Naive B cell (primary cell): ENCODE measurements at regions not wholly inside any gene's neighbourhood (a gene's known extent, or its start where the extent isn't known, plus 50 kb on each side); places are given as distances from the start of the nearest gene placed in this dataset.
"Not testable (repeated sequence)": the region's sequence is repeated elsewhere in the genome, so short reads cannot be mapped to it uniquely, and the experiment has no call there.

Experiments used
- ATAC-seq, 2 donors: fragments of 150-1000 bp; cut with Tn5 transposase; 2 replicates each; pipeline ENCODE4 v1.10.0; 2021; ENCODE audit warnings: low read depth in 2 of 2, mild to moderate bottlenecking in 2 of 2, moderate library complexity in 2 of 2
- DNase-seq: peaks from one replicate; pipeline ENCODE4 v3.0.0; 2022
- H3K27ac Mint-ChIP-seq, 6 donors: one replicate each; pipeline ENCODE4 v1.8.0; 2020 to 2022; ENCODE audit warnings: mild to moderate bottlenecking in 6 of 6, mixed read lengths in 6 of 6, moderate library complexity in 5 of 6, inconsistent platforms in 2 of 6
- H3K27me3 Mint-ChIP-seq, 3 donors: one replicate each; pipeline ENCODE4 v1.8.0; 2021 to 2022; ENCODE audit warnings: mixed read lengths in 3 of 3, mild to moderate bottlenecking in 1 of 3
- H3K36me3 Mint-ChIP-seq, 2 donors: one replicate each; pipeline ENCODE4 v1.8.0; 2020 to 2022; ENCODE audit warnings: mixed read lengths in 2 of 2, inconsistent platforms in 1 of 2, mild to moderate bottlenecking in 1 of 2
- H3K4me1 Mint-ChIP-seq, 3 donors: one replicate each; pipeline ENCODE4 v1.8.0; 2020 to 2022; ENCODE audit warnings: mixed read lengths in 3 of 3, inconsistent platforms in 1 of 3, mild to moderate bottlenecking in 1 of 3, moderate library complexity in 1 of 3
- H3K4me3 Mint-ChIP-seq, 8 donors: one replicate each; pipeline ENCODE4 v1.8.0; 2020 to 2022; ENCODE audit warnings: mild to moderate bottlenecking in 8 of 8, mixed read lengths in 8 of 8, moderate library complexity in 8 of 8, inconsistent platforms in 2 of 8
- H3K9me3 Mint-ChIP-seq, 7 donors: one replicate each; pipeline ENCODE4 v1.8.0; 2020 to 2022; ENCODE audit warnings: mixed read lengths in 7 of 7, mild to moderate bottlenecking in 5 of 7, inconsistent platforms in 2 of 7, moderate library complexity in 1 of 7

GRCh38 chr4:115459301-115459700 lies 345.9 kb upstream of the NDST4 start:
- not testable (repeated sequence) for H3K4me3 Mint-ChIP-seq, DNase-seq, ATAC-seq, H3K9me3 Mint-ChIP-seq, H3K4me1 Mint-ChIP-seq, H3K27me3 Mint-ChIP-seq, H3K36me3 Mint-ChIP-seq, H3K27ac Mint-ChIP-seq

DNA sequence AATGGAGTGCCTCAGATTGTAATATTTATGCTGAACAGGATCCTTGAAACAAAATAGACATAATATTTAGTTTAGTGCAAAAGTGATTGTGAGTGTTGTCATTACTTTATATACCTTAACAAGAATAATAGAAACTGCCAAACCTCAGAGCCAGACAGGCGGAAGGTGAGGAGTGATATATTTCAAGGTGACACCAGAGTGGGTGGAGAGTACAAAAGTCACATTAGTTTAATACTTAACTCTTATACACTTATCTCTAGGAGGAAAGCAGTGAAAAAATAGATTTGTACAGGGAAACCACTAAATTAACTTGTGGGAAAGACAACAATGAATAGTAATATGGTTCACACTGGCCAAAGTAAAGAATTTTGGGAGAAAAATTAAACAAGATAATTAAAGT lies 342.8 kb upstream of the NDST4 start:
- Mint-ChIP-seq H3K4me3 (no peak overlapping the region), H3K4me1 (no peaks in the 10 kb centered on the region), H3K36me3 (no peaks in the 10 kb centered on the region), H3K9me3 (peaks cover 0 to 7% (median 1%) of the 10 kb centered on the region in 7 donors), H3K27me3 (no peaks in the 10 kb centered on the region), H3K27ac (no peak overlapping the region)
- DNase-seq, result no peak
- no peak for ATAC-seq

GRCh38 chr4:115454228-115454627 lies 340.8 kb upstream of the NDST4 start:
- Mint-ChIP-seq H3K9me3 (peaks cover 0 to 8% (median 2%) of the 10 kb centered on the region in 7 donors), H3K4me3 (no peak overlapping the region), H3K27me3 (no peaks in the 10 kb centered on the region), H3K27ac (no peak overlapping the region), H3K36me3 (no peaks in the 10 kb centered on the region), H3K4me1 (no peaks in the 10 kb centered on the region)
- DNase-seq, result no peak
- no peak for ATAC-seq

DNA sequence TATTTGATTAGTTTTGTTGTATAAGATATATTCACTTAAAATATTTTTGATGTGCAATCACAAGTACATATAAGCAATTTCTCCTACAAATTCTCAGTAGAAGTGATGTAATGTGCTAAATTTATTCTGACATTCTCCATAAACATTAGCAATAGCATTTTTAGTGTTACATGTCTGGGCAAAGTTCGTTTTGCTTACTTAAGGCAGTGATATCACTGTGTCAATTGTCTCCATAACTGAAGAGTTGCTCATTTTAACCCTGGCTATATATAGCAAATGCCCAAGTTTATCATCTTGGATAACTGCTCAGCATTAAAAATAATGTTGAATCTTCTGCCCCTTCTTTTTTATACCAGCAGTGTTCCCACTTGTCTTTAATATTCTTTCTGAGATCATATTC lies 340.0 kb upstream of the NDST4 start:
- H3K9me3 Mint-ChIP-seq, result peaks cover 0 to 8% (median 2%) of the 10 kb centered on the region in 7 donors
- no peaks in the 10 kb centered on the region for H3K27me3 Mint-ChIP-seq
- DNase-seq, result no peak
- H3K36me3 Mint-ChIP-seq, result no peaks in the 10 kb centered on the region
- H3K4me3 Mint-ChIP-seq, result no peak overlapping the region
- ATAC-seq, result no peak
- no peak overlapping the region for H3K27ac Mint-ChIP-seq
- no peaks in the 10 kb centered on the region for H3K4me1 Mint-ChIP-seq

DNA sequence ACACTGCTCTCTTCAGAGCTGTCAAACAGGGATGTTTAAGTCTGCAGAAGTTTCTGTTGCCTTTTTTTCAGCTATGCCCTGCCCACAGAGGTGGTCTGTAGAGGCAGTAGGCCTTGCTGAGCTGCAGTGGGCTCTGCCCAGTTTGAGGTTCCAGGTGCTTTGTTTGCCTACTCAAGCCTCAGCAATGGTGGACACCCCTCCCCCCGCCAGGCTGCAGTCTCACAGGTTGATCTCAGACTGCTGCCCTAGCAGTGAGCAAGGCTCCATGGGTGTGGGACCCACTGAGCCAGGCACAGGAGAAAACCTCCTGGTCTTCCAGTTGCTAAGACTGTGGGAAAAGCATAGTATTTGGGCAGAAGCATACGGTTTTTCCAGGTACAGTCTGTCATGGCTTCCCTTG lies 338.8 kb upstream of the NDST4 start:
- H3K9me3 Mint-ChIP-seq, H3K4me3 Mint-ChIP-seq, H3K27me3 Mint-ChIP-seq, H3K4me1 Mint-ChIP-seq, H3K27ac Mint-ChIP-seq, H3K36me3 Mint-ChIP-seq, DNase-seq, ATAC-seq: not testable (repeated sequence)

- H3K36me3 Mint-ChIP-seq, result no peaks in the 10 kb centered on the region
- H3K27ac Mint-ChIP-seq, result no peak overlapping the region
- no peaks in the 10 kb centered on the region for H3K4me1 Mint-ChIP-seq
- no peak overlapping the region for H3K4me3 Mint-ChIP-seq
- H3K9me3 Mint-ChIP-seq, result peaks cover 0 to 11% (median 4%) of the 10 kb centered on the region in 7 donors
- DNase-seq, result no peak
- no peak for ATAC-seq
- no peaks in the 10 kb centered on the region for H3K27me3 Mint-ChIP-seq
Measured at GRCh38 chr4:115437739-115438138, 324.3 kb upstream of the NDST4 start.

DNA sequence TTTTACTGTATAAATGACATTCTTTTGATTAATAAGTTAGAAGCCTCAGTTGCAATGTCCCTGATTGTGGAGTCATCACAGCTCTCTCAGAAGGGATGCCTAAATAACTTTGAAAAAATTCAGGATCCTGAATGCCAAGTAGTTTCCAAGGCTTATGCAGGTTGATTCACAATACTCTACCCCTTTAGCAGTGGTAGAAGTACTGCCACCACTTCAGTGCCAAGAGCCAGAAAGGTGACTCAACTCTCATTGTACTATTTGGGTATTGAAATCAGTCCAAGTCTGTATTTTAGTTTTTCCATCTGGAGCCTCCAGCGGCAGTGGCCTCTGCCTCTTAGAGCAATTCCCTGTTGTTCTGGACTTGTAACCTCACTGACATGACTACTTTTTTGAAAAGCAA lies 320.1 kb upstream of the NDST4 start:
- Mint-ChIP-seq H3K36me3 (no peaks in the 10 kb centered on the region), H3K27ac (no peak overlapping the region), H3K4me1 (no peaks in the 10 kb centered on the region), H3K9me3 (peaks cover 0 to 4% (median 0%) of the 10 kb centered on the region in 7 donors), H3K4me3 (no peak overlapping the region), H3K27me3 (no peaks in the 10 kb centered on the region)
- ATAC-seq (no peak), DNase-seq (no peak)

GRCh38 chr4:115430024-115430423 lies 316.6 kb upstream of the NDST4 start:
- H3K4me3 Mint-ChIP-seq, result no peak overlapping the region
- DNase-seq (no peak), ATAC-seq (no peak)
- H3K27me3 Mint-ChIP-seq, result no peaks in the 10 kb centered on the region
- H3K36me3 Mint-ChIP-seq, result no peaks in the 10 kb centered on the region
- H3K9me3 Mint-ChIP-seq, result peaks cover 0 to 4% (median 0%) of the 10 kb centered on the region in 7 donors
- no peak overlapping the region for H3K27ac Mint-ChIP-seq
- no peaks in the 10 kb centered on the region for H3K4me1 Mint-ChIP-seq

DNA sequence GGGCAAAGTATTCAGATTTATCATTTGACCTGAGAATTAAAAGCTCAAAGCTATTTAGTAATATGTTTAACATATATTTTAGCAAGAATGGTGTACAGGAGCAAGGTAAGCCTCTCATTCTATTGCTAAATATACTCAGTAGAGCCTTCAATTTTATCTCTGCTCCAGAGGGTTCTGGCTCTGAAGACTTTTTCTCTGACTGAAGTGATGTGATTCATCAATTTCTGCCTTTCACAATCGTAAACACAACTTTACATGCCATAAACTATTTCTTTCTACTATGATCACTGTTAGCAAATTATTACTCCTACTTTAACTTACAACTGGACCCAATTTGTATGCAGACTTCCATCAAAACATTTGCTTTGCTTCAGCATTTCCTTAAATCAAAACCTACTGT lies 315.0 kb upstream of the NDST4 start:
- Mint-ChIP-seq H3K36me3 (no peaks in the 10 kb centered on the region), H3K27ac (no peak overlapping the region), H3K9me3 (peaks cover 0 to 4% (median 0%) of the 10 kb centered on the region in 7 donors), H3K4me3 (no peak overlapping the region), H3K27me3 (no peaks in the 10 kb centered on the region), H3K4me1 (no peaks in the 10 kb centered on the region)
- no peak for DNase-seq
- no peak for ATAC-seq

GRCh38 chr4:115424852-115425251 lies 311.4 kb upstream of the NDST4 start:
- Mint-ChIP-seq H3K36me3 (peaks cover 0 to 4% of the 10 kb centered on the region in 2 donors), H3K27ac (no peak overlapping the region)
- no peak for ATAC-seq

GRCh38 chr4:115418635-115419396 lies 305.4 kb upstream of the NDST4 start:
- Mint-ChIP-seq H3K27ac (no peak overlapping the region), H3K9me3 (peaks cover 0 to 14% (median 7%) of the 10 kb centered on the region in 7 donors), H3K4me1 (no peaks in the 10 kb centered on the region), H3K36me3 (peaks cover 0 to 4% of the 10 kb centered on the region in 2 donors), H3K27me3 (no peaks in the 10 kb centered on the region), H3K4me3 (no peak overlapping the region)
- DNase-seq (no peak), ATAC-seq (no peak)

More at GRCh38 chr4:115424852-115425251, 311.4 kb upstream of the NDST4 start:
- H3K4me1 Mint-ChIP-seq, result no peaks in the 10 kb centered on the region
- peaks cover 0 to 12% (median 6%) of the 10 kb centered on the region in 7 donors for H3K9me3 Mint-ChIP-seq
- no peak overlapping the region for H3K4me3 Mint-ChIP-seq
- DNase-seq, result no peak
- no peaks in the 10 kb centered on the region for H3K27me3 Mint-ChIP-seq

DNA sequence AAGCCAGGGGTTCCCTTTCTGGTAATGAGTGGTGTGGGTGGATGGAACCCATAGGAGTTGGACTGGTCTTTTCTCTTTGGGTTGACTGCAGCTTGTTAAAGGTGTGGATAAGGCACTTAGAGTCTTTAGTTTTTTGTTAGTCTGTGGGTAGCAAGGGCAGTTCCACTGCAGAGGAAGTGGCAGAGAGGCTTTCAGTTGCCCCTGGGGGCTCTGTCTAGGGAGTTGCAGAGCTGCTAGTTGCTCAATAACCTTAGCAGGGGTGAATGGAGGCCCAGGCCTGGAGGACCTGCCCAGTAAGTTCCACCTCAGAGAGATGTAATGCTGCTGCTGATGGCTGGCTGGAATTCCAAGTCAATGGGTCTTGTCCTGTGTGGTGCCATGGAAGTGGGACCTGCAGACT lies 282.6 kb upstream of the NDST4 start:
- DNase-seq, result no peak
- Mint-ChIP-seq H3K4me1 (no peaks in the 10 kb centered on the region), H3K9me3 (peaks cover 6 to 16% (median 9%) of the 10 kb centered on the region in 7 donors), H3K27ac (no peak overlapping the region), H3K4me3 (no peak overlapping the region), H3K27me3 (no peaks in the 10 kb centered on the region), H3K36me3 (no peaks in the 10 kb centered on the region)
- ATAC-seq, result no peak

GRCh38 chr4:115376866-115377265 lies 263.4 kb upstream of the NDST4 start:
- no peak overlapping the region for H3K27ac Mint-ChIP-seq
- H3K4me3 Mint-ChIP-seq, result no peak overlapping the region
- ATAC-seq, result no peak
- no peaks in the 10 kb centered on the region for H3K36me3 Mint-ChIP-seq
- H3K9me3 Mint-ChIP-seq, result no peaks in the 10 kb centered on the region
- no peaks in the 10 kb centered on the region for H3K27me3 Mint-ChIP-seq
- H3K4me1 Mint-ChIP-seq, result no peaks in the 10 kb centered on the region
- no peak for DNase-seq

GRCh38 chr4:115374621-115375020 lies 261.2 kb upstream of the NDST4 start:
- DNase-seq (no peak), ATAC-seq (no peak)
- H3K9me3 Mint-ChIP-seq, result no peaks in the 10 kb centered on the region
- H3K4me3 Mint-ChIP-seq, result no peak overlapping the region
- no peaks in the 10 kb centered on the region for H3K36me3 Mint-ChIP-seq
- H3K4me1 Mint-ChIP-seq, result no peaks in the 10 kb centered on the region
- H3K27ac Mint-ChIP-seq, result no peak overlapping the region
- no peaks in the 10 kb centered on the region for H3K27me3 Mint-ChIP-seq

GRCh38 chr4:115370490-115370889 lies 257.1 kb upstream of the NDST4 start:
- H3K27me3 Mint-ChIP-seq, result no peaks in the 10 kb centered on the region
- no peak for DNase-seq
- no peaks in the 10 kb centered on the region for H3K36me3 Mint-ChIP-seq
- peaks cover 0 to 2% (median 0%) of the 10 kb centered on the region in 7 donors for H3K9me3 Mint-ChIP-seq
- no peak overlapping the region for H3K27ac Mint-ChIP-seq
- H3K4me3 Mint-ChIP-seq, result no peak overlapping the region
- H3K4me1 Mint-ChIP-seq, result no peaks in the 10 kb centered on the region
- ATAC-seq, result no peak
